ENCODE measurements at regions not wholly inside any gene's neighbourhood (a gene's known extent, or its start where the extent isn't known, plus 50 kb on each side); places are given as distances from the start of the nearest gene placed in this dataset.

GRCh38 chr18:46243673-46244072, 139.5 kb downstream of the HAUS1 start:
- no peak for DNase-seq (ENCODE audit: extremely low read depth, low read depth)
- TF ChIP-seq CTCF (IDR thresholded peaks at IDR 0.05; ENCODE audit: low read depth, low read length, missing control alignments) = no peak
- no peak overlapping the region for H3K4me3 ChIP-seq (replicated peaks; ENCODE audit: low read depth, low read length)

GRCh38 chr18:46246101-46246500, 141.9 kb downstream of the HAUS1 start:
- no peak for DNase-seq (ENCODE audit: extremely low read depth, low read depth)
- TF ChIP-seq CTCF (IDR thresholded peaks at IDR 0.05; ENCODE audit: low read depth, low read length, missing control alignments) = no peak

GRCh38 chr18:46247942-46248341, 143.8 kb downstream of the HAUS1 start:
- H3K4me3 ChIP-seq (replicated peaks; ENCODE audit: low read depth, low read length) = no peak overlapping the region
- no peak for TF ChIP-seq CTCF (IDR thresholded peaks at IDR 0.05; ENCODE audit: low read depth, low read length, missing control alignments)
- DNase-seq (ENCODE audit: extremely low read depth, low read depth) = no peak

More at GRCh38 chr18:46246101-46246500, 141.9 kb downstream of the HAUS1 start:
- no peak overlapping the region for H3K4me3 ChIP-seq (replicated peaks; ENCODE audit: low read depth, low read length)

GRCh38 chr18:46250084-46250811, 146.1 kb downstream of the HAUS1 start:
- H3K4me3 ChIP-seq (replicated peaks; ENCODE audit: low read depth, low read length) = no peak overlapping the region
- DNase-seq (ENCODE audit: extremely low read depth, low read depth) = peak; percentile 63
- TF ChIP-seq CTCF (IDR thresholded peaks at IDR 0.05; ENCODE audit: low read depth, low read length, missing control alignments) = no peak

GRCh38 chr18:46250812-46251173, 146.6 kb downstream of the HAUS1 start:
- DNase-seq (ENCODE audit: extremely low read depth, low read depth) = no peak
- no peak for TF ChIP-seq CTCF (IDR thresholded peaks at IDR 0.05; ENCODE audit: low read depth, low read length, missing control alignments)
- no peak overlapping the region for H3K4me3 ChIP-seq (replicated peaks; ENCODE audit: low read depth, low read length)

GRCh38 chr18:46252759-46253158, 148.6 kb downstream of the HAUS1 start:
- TF ChIP-seq CTCF (IDR thresholded peaks at IDR 0.05; ENCODE audit: low read depth, low read length, missing control alignments) = no peak
- DNase-seq (ENCODE audit: extremely low read depth, low read depth) = no peak

GRCh38 chr18:46253498-46253897, 149.3 kb downstream of the HAUS1 start:
- no peak for TF ChIP-seq CTCF (IDR thresholded peaks at IDR 0.05; ENCODE audit: low read depth, low read length, missing control alignments)
- DNase-seq (ENCODE audit: extremely low read depth, low read depth) = no peak
- no peak overlapping the region for H3K4me3 ChIP-seq (replicated peaks; ENCODE audit: low read depth, low read length)

More at GRCh38 chr18:46252759-46253158, 148.6 kb downstream of the HAUS1 start:
- no peak overlapping the region for H3K4me3 ChIP-seq (replicated peaks; ENCODE audit: low read depth, low read length)
